Stimulated activated CD4-positive, alpha-beta T cell treated with anti-CD3 and anti-CD28 coated beads, Interleukin-2, amount 100 ng/mL, for 48 hours (primary cell): ENCODE measurements at regions not wholly inside any gene's neighbourhood (a gene's known extent, or its start where the extent isn't known, plus 50 kb on each side); places are given as distances from the start of the nearest gene placed in this dataset.
A peak's percentile ranks its signal among the peaks of the same experiment; 100 is the strongest.
"Not testable (repeated sequence)": the region's sequence is repeated elsewhere in the genome, so short reads cannot be mapped to it uniquely, and the experiment has no call there.

Experiments used
- DNase-seq, 2 donors: peaks; one replicate each; pipeline ENCODE4 v3.0.0-alpha.2; 2020

GRCh38 chr11:134611537-134611936 is 199.5 kb upstream of the B3GAT1 start:
- DNase-seq: no peak

- DNase-seq: no peak
Observed at GRCh38 chr11:134610116-134610910, 198.3 kb upstream of the B3GAT1 start.

DNA sequence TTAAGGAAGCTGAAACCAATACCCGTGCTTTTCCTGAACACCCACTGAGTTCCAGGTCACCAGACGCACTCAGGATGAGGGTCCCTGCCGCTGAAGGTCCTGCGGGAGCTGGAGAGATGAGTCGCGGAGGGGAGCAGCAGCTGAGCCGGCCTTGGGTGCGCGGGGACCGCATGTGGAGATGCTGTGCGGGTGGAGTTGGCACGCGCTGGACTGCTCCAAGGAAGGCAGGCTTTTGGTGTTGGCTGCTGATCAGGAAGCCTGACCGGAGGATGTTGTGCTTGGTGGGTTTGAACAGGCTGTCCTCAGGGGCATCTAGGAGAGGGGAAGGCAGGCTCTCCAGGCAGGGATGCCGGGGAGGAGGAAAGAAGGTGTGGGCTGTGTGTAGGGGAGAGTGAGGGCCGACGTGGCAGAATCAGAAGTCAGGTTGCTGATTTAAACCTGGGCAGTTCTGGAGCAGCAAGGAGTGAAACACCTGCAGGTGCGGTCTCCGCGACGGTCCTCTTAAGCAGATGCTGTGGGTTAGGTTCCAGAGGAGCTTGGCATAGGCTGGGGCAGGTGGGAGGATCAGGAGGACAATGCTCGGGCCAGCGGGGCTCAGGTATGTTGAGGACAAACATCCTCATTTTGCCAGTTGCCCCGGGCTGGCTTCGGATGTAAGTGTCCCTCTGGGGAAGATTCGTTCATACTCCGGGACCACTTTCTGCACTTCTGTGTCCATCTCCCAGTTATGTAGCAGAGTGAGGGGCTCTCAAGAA is 197.5 kb upstream of the B3GAT1 start:
- DNase-seq: no peak

GRCh38 chr11:134607963-134608750 is 196.1 kb upstream of the B3GAT1 start:
- no peak for DNase-seq

DNA sequence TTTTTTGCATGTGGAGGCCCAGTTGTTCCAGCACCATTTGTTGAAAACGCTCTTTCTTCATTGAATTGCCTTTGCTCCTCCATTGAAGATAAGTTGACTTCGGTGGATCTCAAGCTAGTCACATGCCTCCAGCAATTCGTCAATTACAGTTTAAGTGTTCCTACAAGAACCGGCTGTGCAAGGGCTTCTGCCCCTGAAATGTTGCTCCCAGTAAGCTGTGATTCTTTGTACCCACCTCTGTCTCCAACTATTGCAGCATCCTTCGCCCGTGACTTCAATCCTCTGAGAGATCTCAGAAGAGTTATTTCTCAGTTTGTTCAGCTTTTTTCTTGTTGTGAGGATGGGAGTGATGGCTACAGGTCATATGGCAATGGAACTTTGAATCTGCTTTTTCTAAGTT is 194.2 kb upstream of the B3GAT1 start:
- no peak for DNase-seq

GRCh38 chr11:134604886-134605285 is 192.8 kb upstream of the B3GAT1 start:
- no peak for DNase-seq

GRCh38 chr11:134599299-134599771 is 187.3 kb upstream of the B3GAT1 start:
- no peak for DNase-seq

DNA sequence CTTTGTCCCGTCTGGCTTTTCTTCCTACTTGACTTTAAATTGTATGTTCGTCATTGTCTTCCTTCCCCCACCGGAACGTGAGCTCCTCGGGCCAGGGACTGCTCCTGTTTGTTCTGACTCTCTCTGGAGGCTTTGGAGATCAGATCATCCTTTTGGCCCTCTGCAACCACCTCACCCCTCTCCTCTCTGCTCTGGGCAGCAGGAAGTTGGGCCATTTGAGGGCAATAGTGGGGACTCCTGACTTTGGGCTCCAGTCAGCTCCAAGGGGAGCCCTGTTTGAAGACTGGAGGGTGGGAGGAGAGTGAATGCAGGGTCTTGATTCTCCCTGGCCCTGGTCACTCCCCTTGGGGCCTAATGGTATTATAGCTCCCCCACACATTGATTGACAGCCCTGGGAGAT is 186.3 kb upstream of the B3GAT1 start:
- DNase-seq: no peak

DNA sequence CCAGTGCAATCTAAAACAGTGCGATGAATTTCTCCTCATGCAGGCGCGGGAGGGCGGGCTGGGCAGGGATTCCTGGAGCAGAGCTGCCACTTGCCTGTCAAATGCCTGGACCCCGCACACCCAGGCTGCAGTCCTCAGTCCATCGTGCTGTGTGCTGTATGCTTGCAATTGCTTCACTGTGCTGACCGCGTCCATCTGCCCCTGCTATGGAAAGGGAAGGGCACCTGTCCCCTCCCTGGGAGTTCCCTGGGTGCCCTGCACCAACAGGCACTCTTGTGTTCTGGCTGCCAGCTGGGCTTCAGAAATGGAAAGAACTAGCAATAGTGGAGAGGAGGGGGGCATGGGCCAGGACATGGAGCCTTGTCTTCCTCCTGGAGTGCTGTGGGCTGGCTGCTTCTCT is 185.4 kb upstream of the B3GAT1 start:
- DNase-seq: no peak

DNA sequence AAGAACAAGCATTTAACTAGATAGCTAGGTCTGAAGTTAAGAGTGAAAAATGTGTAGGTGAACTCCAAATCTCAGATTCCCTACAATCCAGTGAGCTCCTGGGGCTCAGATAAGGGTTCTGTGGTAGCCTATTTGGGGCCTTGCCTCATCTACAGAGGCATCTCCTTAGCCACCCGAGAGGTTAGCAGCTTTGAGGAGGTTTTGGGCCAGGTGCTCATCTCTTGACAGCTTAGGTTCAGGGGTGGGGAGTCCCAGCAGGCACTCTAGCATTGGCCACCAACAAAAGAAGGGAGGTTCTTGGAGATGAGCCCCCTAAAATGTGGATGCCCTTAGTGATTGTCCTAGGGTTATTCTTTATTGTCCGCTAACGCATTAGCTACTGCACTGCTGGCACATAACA is 184.4 kb upstream of the B3GAT1 start:
- DNase-seq: no peak

GRCh38 chr11:134592391-134592990 is 180.4 kb upstream of the B3GAT1 start:
- DNase-seq: peak; percentile 51 to 62

GRCh38 chr11:134591338-134591737 is 179.3 kb upstream of the B3GAT1 start:
- no peak for DNase-seq

GRCh38 chr11:134589129-134589528 is 177.1 kb upstream of the B3GAT1 start:
- DNase-seq: no peak

GRCh38 chr11:134588460-134589110 is 176.5 kb upstream of the B3GAT1 start:
- DNase-seq: not testable (repeated sequence)

- DNase-seq: no peak
Observed at GRCh38 chr11:134587345-134587744, 175.3 kb upstream of the B3GAT1 start.

- no peak for DNase-seq
Observed at GRCh38 chr11:134586726-134587125, 174.7 kb upstream of the B3GAT1 start.

GRCh38 chr11:134585666-134586610 is 173.9 kb upstream of the B3GAT1 start:
- DNase-seq: no peak

GRCh38 chr11:134584706-134585445 is 172.8 kb upstream of the B3GAT1 start:
- no peak for DNase-seq

DNA sequence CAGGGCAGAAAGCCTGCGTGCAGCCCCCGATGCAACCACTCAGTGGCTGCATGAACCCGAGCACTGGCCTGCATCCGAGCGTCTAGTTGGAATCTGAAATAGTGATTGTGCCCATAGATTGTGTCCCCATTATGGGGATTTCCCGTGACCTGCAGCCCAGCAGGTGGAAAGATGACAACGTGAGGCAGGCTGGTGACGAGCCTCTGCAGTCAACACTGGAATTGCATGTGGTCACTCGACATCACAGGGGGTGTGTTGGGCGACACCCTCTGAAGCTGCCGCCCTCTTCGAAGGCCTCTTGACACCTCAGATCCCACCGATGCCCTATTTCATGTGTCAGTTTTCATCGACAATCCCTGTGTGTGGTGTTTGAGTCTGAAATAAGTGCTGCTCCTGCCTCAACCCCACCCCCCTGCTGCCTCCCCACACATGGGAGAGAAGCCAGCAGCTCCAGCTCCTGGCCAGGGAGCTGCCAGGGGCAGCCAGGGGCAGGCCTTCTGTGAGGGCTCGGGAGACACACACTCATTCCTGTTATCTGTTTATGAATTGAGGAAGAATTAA is 172.0 kb upstream of the B3GAT1 start:
- no peak for DNase-seq

GRCh38 chr11:134583397-134583990 is 171.5 kb upstream of the B3GAT1 start:
- DNase-seq: no peak
